ENCODE measurements at regions not wholly inside any gene's neighbourhood (a gene's known extent, or its start where the extent isn't known, plus 50 kb on each side); places are given as distances from the start of the nearest gene placed in this dataset.

DNA sequence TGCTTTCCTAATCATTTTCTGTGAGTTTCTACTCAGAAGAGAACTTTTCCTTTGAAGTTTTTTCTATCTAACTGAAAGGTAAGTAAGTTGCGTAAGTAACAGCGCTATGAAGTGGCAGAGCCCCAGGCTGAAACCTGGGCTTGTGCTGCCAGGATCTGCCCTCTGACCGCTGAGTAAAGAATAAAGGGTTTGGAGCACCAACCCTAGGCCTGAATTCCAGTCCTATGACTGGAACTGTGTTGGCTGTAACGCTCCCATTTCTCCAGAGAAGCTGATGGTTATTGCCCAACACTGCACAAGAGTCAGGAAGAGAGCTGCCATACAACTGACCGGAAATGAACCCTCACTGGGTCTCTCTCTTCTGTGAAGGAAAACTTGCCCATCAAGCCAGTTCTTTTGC, 87.0 kb downstream of the FOXB1 start:
- TF ChIP-seq, protein P1, sequence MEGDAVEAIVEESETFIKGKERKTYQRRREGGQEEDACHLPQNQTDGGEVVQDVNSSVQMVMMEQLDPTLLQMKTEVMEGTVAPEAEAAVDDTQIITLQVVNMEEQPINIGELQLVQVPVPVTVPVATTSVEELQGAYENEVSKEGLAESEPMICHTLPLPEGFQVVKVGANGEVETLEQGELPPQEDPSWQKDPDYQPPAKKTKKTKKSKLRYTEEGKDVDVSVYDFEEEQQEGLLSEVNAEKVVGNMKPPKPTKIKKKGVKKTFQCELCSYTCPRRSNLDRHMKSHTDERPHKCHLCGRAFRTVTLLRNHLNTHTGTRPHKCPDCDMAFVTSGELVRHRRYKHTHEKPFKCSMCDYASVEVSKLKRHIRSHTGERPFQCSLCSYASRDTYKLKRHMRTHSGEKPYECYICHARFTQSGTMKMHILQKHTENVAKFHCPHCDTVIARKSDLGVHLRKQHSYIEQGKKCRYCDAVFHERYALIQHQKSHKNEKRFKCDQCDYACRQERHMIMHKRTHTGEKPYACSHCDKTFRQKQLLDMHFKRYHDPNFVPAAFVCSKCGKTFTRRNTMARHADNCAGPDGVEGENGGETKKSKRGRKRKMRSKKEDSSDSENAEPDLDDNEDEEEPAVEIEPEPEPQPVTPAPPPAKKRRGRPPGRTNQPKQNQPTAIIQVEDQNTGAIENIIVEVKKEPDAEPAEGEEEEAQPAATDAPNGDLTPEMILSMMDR (IDR thresholded peaks at IDR 0.05) = no peak
- TF ChIP-seq POLR2A (IDR thresholded peaks at IDR 0.05) = no peak
